Neural cell (in vitro differentiated cells): ENCODE measurements at regions not wholly inside any gene's neighbourhood (a gene's known extent, or its start where the extent isn't known, plus 50 kb on each side); places are given as distances from the start of the nearest gene placed in this dataset.

Experiments used
- EZH2 ChIP-seq: fragments of 200-600, 300-800 bp; shearing (Covaris generic), sonication (generic); IDR thresholded peaks from 2 replicates; pipeline ENCODE4 v1.6.1; 2014; ENCODE audit warnings: antibody characterized with exemption, low read length, borderline replicate concordance, mild to moderate bottlenecking; ENCODE audit not compliant: insufficient read depth, poor library complexity, severe bottlenecking
- REST ChIP-seq: IDR thresholded peaks from 2 replicates; pipeline ENCODE4 v1.6.1; 2012; ENCODE audit warnings: borderline replicate concordance
- TAF1 ChIP-seq: IDR thresholded peaks from 2 replicates; pipeline ENCODE4 v1.6.1; 2012; ENCODE audit warnings: low read depth

- TF ChIP-seq REST (no peak), EZH2 (no peak), TAF1 (no peak)
Measured at GRCh38 chr12:65681226-65681625, 143.1 kb upstream of the HMGA2 start.
